Endothelial cell (in vitro differentiated cells): ENCODE measurements at regions not wholly inside any gene's neighbourhood (a gene's known extent, or its start where the extent isn't known, plus 50 kb on each side); places are given as distances from the start of the nearest gene placed in this dataset.
A peak's percentile ranks its signal among the peaks of the same experiment; 100 is the strongest.

Source experiments
- DNase-seq: peaks from one replicate; pipeline ENCODE4 v3.0.0; 2021; ENCODE audit warnings: low spot score
- H3K27ac Mint-ChIP-seq: one replicate; pipeline ENCODE4 v1.8.0; 2021; ENCODE audit warnings: mixed read lengths, inconsistent platforms; ENCODE audit not compliant: unreplicated experiment
- H3K27me3 Mint-ChIP-seq: one replicate; pipeline ENCODE4 v1.8.0; 2021; ENCODE audit warnings: mild to moderate bottlenecking, moderate library complexity, mixed read lengths, inconsistent platforms; ENCODE audit not compliant: unreplicated experiment
- H3K36me3 Mint-ChIP-seq: one replicate; pipeline ENCODE4 v1.8.0; 2021; ENCODE audit warnings: mild to moderate bottlenecking, low read depth, mixed read lengths, inconsistent platforms; ENCODE audit not compliant: unreplicated experiment
- H3K4me1 Mint-ChIP-seq: one replicate; pipeline ENCODE4 v1.8.0; 2021; ENCODE audit warnings: mild to moderate bottlenecking, mixed read lengths, inconsistent platforms; ENCODE audit not compliant: unreplicated experiment
- H3K4me3 Mint-ChIP-seq: one replicate; pipeline ENCODE4 v1.8.0; 2021; ENCODE audit warnings: mild to moderate bottlenecking, mixed read lengths, inconsistent platforms; ENCODE audit not compliant: unreplicated experiment
- H3K9me3 Mint-ChIP-seq: one replicate; pipeline ENCODE4 v1.8.0; 2021; ENCODE audit warnings: mixed read lengths, inconsistent platforms; ENCODE audit not compliant: unreplicated experiment
- TF ChIP-seq, protein P1 (sequence below): fragments of 200-600 bp; sonication (generic); IDR thresholded peaks from one replicate; pipeline ENCODE4 v1.5.0; 2021; ENCODE audit warnings: antibody characterized with exemption; ENCODE audit not compliant: unreplicated experiment

GRCh38 chr1:245079021-245079609 lies 75.7 kb upstream of the KIF26B start:
- Mint-ChIP-seq H3K4me3 (no peak overlapping the region), H3K4me1 (no peaks in the 10 kb centered on the region), H3K9me3 (no peaks in the 10 kb centered on the region), H3K36me3 (peaks cover 4% of the 10 kb centered on the region), H3K27ac (no peak overlapping the region), H3K27me3 (peaks cover 2% of the 10 kb centered on the region)
- TF ChIP-seq, protein P1, sequence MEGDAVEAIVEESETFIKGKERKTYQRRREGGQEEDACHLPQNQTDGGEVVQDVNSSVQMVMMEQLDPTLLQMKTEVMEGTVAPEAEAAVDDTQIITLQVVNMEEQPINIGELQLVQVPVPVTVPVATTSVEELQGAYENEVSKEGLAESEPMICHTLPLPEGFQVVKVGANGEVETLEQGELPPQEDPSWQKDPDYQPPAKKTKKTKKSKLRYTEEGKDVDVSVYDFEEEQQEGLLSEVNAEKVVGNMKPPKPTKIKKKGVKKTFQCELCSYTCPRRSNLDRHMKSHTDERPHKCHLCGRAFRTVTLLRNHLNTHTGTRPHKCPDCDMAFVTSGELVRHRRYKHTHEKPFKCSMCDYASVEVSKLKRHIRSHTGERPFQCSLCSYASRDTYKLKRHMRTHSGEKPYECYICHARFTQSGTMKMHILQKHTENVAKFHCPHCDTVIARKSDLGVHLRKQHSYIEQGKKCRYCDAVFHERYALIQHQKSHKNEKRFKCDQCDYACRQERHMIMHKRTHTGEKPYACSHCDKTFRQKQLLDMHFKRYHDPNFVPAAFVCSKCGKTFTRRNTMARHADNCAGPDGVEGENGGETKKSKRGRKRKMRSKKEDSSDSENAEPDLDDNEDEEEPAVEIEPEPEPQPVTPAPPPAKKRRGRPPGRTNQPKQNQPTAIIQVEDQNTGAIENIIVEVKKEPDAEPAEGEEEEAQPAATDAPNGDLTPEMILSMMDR, result no peak
- DNase-seq, result peak; percentile 12

GRCh38 chr1:245074898-245075297 lies 79.9 kb upstream of the KIF26B start:
- TF ChIP-seq, protein P1, result no peak

DNA sequence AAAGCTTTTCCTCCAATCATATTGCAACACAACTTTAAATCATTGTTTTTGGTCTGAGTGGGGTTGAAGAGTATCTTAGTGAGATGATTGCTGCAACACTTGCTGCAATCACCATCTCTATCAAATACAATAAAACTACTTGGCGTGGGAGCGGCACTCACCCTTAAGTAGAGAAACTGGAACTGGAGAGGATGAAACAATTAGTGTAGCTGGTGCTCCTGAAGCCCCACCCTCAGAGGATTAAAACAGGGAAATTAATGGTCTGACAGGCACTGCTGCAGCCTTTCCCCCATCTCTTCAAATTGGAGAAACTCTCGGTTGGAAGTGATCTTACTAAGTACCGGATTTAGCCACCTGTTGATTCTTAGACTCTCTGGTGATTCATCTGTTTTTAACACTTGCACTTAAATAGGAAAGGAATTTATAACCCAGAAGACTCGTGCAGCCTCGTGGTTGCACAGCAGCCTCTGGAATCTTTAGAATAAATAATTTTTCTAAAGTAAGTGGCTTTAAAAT lies 80.5 kb upstream of the KIF26B start:
- H3K27me3 Mint-ChIP-seq, result no peaks in the 10 kb centered on the region
- H3K36me3 Mint-ChIP-seq, result peaks cover 21% of the 10 kb centered on the region
- H3K9me3 Mint-ChIP-seq, result no peaks in the 10 kb centered on the region
- no peak for DNase-seq
- H3K4me1 Mint-ChIP-seq, result no peaks in the 10 kb centered on the region
- TF ChIP-seq, protein P1, result no peak
- no peak overlapping the region for H3K4me3 Mint-ChIP-seq
- H3K27ac Mint-ChIP-seq, result no peak overlapping the region

More at GRCh38 chr1:245074898-245075297, 79.9 kb upstream of the KIF26B start:
- H3K4me1 Mint-ChIP-seq, result no peaks in the 10 kb centered on the region
- no peak overlapping the region for H3K27ac Mint-ChIP-seq
- no peaks in the 10 kb centered on the region for H3K9me3 Mint-ChIP-seq
- DNase-seq, result no peak
- no peak overlapping the region for H3K4me3 Mint-ChIP-seq
- H3K36me3 Mint-ChIP-seq, result peaks cover 21% of the 10 kb centered on the region
- no peaks in the 10 kb centered on the region for H3K27me3 Mint-ChIP-seq

DNA sequence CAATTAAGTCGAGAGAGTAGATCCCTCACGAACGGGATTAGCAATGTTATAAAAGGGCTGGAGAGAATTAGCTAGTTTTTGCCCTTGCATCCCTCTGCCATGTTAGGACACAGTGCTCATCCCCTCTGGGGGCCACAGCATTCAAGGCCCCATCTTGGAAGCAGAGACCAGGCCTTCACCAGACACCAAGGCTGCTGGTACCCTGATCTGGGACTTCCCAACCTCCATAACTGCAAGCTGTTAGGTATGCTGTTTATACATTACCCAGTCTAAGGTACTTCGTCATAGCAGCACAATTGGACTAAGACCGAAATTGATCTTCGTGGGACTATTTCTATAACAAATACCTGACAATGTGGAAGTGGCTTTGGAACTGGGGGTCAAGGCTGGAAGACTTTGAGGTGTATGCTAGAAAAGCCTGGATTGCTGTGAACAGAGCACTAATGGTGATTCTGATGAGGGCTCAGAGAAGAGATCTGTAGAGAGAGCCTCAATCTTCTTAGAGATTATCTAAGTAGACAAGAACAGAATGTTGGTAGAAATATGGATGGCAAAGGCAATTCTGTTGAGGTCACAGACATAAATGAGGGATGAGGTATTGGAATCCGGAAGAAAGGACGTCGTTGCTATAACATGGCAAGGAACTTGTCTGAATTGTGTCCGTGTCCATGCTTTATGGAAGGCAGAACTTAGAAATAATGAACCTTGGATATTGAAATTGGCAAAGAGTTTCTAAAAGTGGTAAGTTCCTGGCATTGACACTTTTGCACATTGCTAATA lies 83.8 kb upstream of the KIF26B start:
- TF ChIP-seq, protein P1, result no peak
- no peaks in the 10 kb centered on the region for H3K4me1 Mint-ChIP-seq
- peak overlapping the region; percentile 37 for H3K4me3 Mint-ChIP-seq
- no peaks in the 10 kb centered on the region for H3K9me3 Mint-ChIP-seq
- H3K36me3 Mint-ChIP-seq, result peaks cover 21% of the 10 kb centered on the region
- no peak for DNase-seq
- no peaks in the 10 kb centered on the region for H3K27me3 Mint-ChIP-seq
- no peak overlapping the region for H3K27ac Mint-ChIP-seq

- Mint-ChIP-seq H3K4me3 (no peak overlapping the region), H3K36me3 (peaks cover 15% of the 10 kb centered on the region), H3K27ac (no peak overlapping the region), H3K9me3 (no peaks in the 10 kb centered on the region), H3K4me1 (no peaks in the 10 kb centered on the region), H3K27me3 (no peaks in the 10 kb centered on the region)
- no peak for DNase-seq
- TF ChIP-seq, protein P1, result no peak
These were observed 87.5 kb upstream of the KIF26B start for GRCh38 chr1:245067257-245067656.
